Right forelimb (tissue), 1 donor: ENCODE measurements at regions not wholly inside any gene's neighbourhood (a gene's known extent, or its start where the extent isn't known, plus 50 kb on each side); places are given as distances from the start of the nearest gene placed in this dataset.

Experiments
- DNase-seq: peaks from one replicate; pipeline ENCODE4 v3.0.0-alpha.2; 2018

- no peak for DNase-seq
Observed at GRCh38 chr11:103625624-103625965, 410.8 kb upstream of the DDI1 start.

- DNase-seq = no peak
Observed at GRCh38 chr11:103628121-103628520, 408.3 kb upstream of the DDI1 start.

GRCh38 chr11:103631841-103632240, 404.6 kb upstream of the DDI1 start:
- no peak for DNase-seq

GRCh38 chr11:103633068-103633788, 403.2 kb upstream of the DDI1 start:
- DNase-seq = no peak

- no peak for DNase-seq
Observed at GRCh38 chr11:103633819-103634590, 402.4 kb upstream of the DDI1 start.

- DNase-seq = no peak
Observed at GRCh38 chr11:103636232-103636631, 400.2 kb upstream of the DDI1 start.

- DNase-seq = no peak
Observed at GRCh38 chr11:103637295-103637694, 399.1 kb upstream of the DDI1 start.

GRCh38 chr11:103637831-103638230, 398.6 kb upstream of the DDI1 start:
- no peak for DNase-seq

- DNase-seq = no peak
Observed at GRCh38 chr11:103644676-103645075, 391.8 kb upstream of the DDI1 start.

GRCh38 chr11:103648054-103648453, 388.4 kb upstream of the DDI1 start:
- no peak for DNase-seq

- DNase-seq = no peak
Observed at GRCh38 chr11:103648670-103649400, 387.6 kb upstream of the DDI1 start.

- no peak for DNase-seq
Observed at GRCh38 chr11:103649401-103649895, 387.0 kb upstream of the DDI1 start.

GRCh38 chr11:103650330-103650729, 386.1 kb upstream of the DDI1 start:
- DNase-seq = no peak

- DNase-seq = no peak
Observed at GRCh38 chr11:103651341-103651998, 385.0 kb upstream of the DDI1 start.

- no peak for DNase-seq
Observed at GRCh38 chr11:103652013-103652412, 384.4 kb upstream of the DDI1 start.

GRCh38 chr11:103656382-103656781, 380.1 kb upstream of the DDI1 start:
- DNase-seq = no peak

GRCh38 chr11:103659206-103659618, 377.2 kb upstream of the DDI1 start:
- DNase-seq = no peak

GRCh38 chr11:103659743-103660142, 376.7 kb upstream of the DDI1 start:
- no peak for DNase-seq

GRCh38 chr11:103661185-103661584, 375.3 kb upstream of the DDI1 start:
- no peak for DNase-seq

GRCh38 chr11:103661991-103662390, 374.4 kb upstream of the DDI1 start:
- DNase-seq = no peak

GRCh38 chr11:103662880-103663279, 373.6 kb upstream of the DDI1 start:
- no peak for DNase-seq

- no peak for DNase-seq
Observed at GRCh38 chr11:103668859-103669258, 367.6 kb upstream of the DDI1 start.

- DNase-seq = no peak
Observed at GRCh38 chr11:103671143-103671651, 365.2 kb upstream of the DDI1 start.
